NCI-H748 treated with DMSO at 0.1 percent for 48 hours (cell line): ENCODE measurements at regions not wholly inside any gene's neighbourhood (a gene's known extent, or its start where the extent isn't known, plus 50 kb on each side); places are given as distances from the start of the nearest gene placed in this dataset.

ENCODE experiments used
- DNase-seq: peaks from one replicate; lab custom pipeline; 2025; lab: John Stamatoyannopoulos, UW

GRCh38 chr6:105649192-105649591 lies 246.3 kb upstream of the PREP start:
- no peak for DNase-seq

DNA sequence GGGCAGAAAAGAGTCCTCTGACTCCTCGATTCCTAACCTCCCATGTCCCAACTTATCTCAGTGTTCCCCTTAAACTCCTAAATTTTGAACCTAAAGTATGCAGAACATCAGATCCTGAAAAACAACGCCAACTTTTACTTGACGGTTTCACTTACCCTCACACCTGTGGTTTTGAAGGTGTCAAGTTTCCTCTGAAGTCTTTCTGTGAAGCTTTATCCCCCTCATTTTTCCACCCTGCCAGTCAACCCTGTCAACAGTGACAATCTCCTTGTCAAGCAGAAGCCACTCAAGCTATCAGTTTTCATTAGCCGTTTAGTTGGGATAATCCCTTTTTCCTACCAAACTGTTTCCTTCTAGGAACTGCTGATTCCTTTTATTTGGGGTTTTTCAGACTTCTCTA lies 245.4 kb upstream of the PREP start:
- no peak for DNase-seq

DNA sequence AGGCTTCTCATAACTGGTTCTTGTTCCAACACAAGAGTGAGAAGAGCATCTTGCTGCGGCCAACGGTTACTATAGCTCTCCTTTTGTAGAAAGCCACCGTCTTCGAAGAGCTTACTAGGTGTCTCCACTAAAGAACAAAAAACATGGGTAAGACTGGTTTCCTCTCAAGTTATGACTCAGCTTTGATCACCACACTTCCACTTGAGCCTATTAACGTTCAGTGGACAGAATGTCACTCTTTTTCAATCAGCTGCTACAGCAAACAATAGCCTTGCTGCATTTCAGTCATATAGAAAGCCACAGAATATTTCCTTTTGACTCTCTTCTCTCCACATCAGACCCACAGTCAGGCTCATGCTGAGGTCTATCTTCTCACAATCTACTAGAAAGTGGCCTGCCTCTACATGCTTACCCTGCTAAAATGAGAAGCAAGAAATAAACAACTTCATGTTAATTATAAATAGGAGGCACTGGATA lies 243.5 kb upstream of the PREP start:
- no peak for DNase-seq

DNA sequence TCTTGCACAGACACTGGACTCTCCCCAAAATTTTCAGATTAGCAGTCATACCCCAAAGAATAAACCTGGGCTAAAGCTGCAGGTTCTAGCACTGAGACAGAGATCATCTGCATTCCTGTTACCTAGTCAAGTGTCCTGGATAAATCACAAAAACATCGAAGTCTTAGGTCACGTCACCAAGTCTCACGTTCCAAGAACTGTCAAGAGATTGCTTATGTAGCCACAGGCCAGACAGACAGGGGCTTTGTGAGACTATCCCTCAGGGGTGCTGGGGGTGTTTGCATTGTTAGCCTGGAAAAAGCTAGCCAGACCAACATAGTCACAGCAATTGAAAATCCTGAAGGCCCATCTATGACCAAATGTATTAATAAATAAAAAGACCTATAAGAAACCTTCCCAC lies 243.1 kb upstream of the PREP start:
- no peak for DNase-seq

DNA sequence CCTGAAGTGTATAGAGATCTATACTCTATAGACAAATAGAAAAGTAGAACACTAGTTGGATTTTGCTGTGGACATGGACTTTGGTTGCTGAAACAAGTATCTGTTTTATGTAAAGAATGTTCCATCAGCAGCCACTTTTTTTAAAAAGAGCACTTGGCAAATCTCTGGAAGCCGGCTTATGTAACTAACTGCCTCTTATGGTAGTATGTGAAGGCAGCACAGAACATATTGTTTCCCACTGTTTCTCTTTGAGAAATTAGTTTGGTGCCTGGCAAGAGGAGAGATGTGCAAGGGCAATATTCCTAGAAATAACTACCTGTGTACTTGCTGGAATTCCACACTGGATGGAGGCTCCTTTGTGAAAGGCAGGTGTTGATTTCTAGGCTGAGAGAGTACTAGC lies 242.3 kb upstream of the PREP start:
- DNase-seq = no peak

GRCh38 chr6:105644691-105645090 lies 241.8 kb upstream of the PREP start:
- DNase-seq = no peak

GRCh38 chr6:105644073-105644489 lies 241.2 kb upstream of the PREP start:
- no peak for DNase-seq

DNA sequence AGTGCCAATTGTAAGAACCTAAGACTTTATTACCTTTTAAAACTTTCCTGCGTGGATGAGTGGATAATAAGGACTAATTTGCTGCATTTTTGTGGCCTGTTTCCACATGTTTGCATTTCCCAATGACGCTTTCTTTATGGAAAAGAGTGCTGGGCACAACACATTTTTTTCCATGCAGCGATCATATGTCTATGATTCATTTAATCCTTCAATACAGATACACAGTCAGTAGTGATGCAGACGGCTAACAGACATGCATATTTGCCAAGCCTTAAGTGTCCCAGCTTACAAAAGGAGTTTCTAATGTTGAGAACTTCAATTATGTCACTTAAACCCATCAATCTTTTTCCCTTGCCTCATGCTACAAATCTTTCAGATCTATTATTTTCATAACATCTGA lies 239.8 kb upstream of the PREP start:
- no peak for DNase-seq

- DNase-seq = no peak
Observed at GRCh38 chr6:105641504-105641903, 238.6 kb upstream of the PREP start.

GRCh38 chr6:105639124-105639523 lies 236.2 kb upstream of the PREP start:
- DNase-seq = no peak

- no peak for DNase-seq
Observed at GRCh38 chr6:105633814-105634213, 230.9 kb upstream of the PREP start.

- no peak for DNase-seq
Observed at GRCh38 chr6:105628156-105628860, 225.4 kb upstream of the PREP start.

GRCh38 chr6:105626295-105627158 lies 223.6 kb upstream of the PREP start:
- DNase-seq = no peak

GRCh38 chr6:105624021-105624420 lies 221.1 kb upstream of the PREP start:
- DNase-seq = no peak

DNA sequence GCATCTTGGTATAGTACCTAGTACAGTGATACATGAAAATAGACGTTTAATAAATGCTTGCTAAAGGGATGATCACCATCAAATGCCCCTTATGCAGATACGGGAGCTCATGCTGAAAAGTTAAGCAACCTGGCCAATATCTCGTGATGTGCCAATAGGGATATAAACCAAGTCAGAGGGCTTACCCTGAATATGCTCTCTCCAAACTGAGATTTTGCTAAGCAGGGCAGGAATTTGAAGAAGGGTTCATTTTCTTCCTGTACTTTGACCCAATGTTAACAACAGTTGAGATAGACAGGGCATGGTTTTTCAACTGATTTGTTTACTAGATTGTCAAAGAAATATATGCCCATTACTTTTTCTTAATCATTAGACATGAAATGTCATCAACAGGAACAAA lies 219.3 kb upstream of the PREP start:
- no peak for DNase-seq

- DNase-seq = no peak
Observed at GRCh38 chr6:105621564-105622175, 218.8 kb upstream of the PREP start.

DNA sequence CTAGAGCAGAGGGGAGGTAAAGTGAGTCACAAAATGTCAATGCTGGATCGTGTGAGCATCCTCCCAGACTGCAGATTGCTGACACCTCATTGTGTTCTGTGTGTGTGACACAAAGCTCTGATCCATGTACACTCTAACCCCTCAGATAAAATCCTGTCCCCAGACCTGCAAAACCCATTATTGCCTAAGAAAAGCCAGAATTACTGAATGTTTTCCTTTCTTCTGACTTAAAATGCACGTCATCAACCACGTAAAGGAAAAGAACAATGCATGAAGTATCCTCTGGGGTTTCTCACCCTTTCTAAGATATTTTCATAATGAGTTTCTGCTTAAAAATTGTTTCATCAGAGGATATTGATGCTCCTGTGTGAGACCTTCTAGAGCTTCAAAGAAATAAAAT lies 218.0 kb upstream of the PREP start:
- no peak for DNase-seq

DNA sequence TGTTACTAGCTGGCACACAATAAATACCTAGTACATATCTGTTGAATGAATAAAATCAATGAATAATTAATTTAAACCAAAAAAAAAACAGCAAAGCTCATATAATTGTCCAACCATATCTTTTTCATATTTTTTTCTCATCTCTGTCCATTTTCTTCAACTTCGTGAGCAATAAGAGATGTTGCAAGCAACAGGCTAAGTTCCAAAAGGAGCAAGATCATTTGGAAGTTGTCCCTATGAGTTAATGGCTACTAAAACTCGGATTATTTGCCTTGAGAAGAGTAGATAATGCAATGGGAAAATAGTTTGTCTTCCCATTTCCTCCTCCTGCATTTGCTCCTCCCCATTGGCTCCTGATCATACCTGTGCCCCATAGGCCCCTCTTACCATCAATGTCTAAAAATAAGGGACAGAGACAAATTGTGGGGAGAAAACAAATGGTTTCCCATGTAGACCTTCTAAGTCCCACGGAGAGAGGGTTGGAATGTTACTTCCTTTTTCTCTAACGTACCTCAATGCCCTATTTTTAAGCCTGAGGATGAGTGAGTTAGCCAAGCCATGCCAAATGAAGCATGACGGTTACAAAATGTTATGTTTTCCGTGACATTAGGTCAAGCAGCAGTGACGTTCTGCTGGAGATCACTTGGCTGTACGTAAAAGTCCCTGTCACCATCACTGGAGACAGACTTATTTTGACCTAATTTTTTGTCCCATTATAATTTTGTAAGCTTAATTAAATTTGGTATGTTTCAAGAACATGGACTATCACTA lies 217.3 kb upstream of the PREP start:
- DNase-seq = no peak

DNA sequence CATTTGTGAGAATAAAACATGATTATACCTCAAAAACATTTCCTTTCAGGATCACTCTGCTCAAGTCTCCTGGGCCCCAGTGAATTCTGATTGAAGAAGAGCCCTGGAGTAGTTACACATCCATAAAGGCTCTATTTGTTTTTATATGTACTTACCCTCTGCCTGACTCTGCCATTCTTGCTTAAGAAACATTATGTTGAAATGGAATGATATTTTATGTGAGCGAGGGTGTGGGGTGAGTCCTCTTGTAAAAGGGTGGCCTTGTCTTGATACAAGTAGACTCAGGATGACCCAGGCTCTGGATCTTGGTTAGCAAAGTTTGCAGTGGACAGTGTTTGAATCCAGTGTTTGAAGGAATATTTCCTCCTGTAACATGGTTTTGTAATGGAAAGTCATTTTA lies 215.4 kb upstream of the PREP start:
- no peak for DNase-seq

GRCh38 chr6:105616521-105616920 lies 213.6 kb upstream of the PREP start:
- no peak for DNase-seq

DNA sequence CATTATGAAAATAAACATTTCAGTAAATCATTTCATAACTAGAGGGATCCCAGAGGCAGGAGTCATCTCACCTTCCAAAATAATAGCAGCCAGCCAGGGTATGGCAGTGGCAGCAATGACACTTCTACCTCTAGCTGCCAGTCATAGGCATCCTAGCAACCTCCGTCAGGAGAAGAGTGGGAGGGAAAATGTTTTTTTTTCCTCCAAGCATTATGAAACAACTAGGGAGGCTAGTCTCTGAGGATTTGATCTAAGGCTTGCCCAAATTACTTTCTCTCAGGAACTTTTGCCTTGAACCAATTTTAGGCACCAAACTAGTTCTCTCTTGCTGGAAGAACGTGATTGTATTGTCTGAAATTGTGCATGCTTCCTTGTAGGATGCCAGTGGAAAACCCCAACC lies 208.7 kb upstream of the PREP start:
- no peak for DNase-seq

- DNase-seq = no peak
Observed at GRCh38 chr6:105609375-105609991, 206.6 kb upstream of the PREP start.
